Bronchial epithelial cell (primary cell): ENCODE measurements at regions not wholly inside any gene's neighbourhood (a gene's known extent, or its start where the extent isn't known, plus 50 kb on each side); places are given as distances from the start of the nearest gene placed in this dataset.

ENCODE experiments used
- DNase-seq: peaks from one replicate; pipeline ENCODE4 v3.0.0-alpha.2; 2010; ENCODE audit warnings: low read depth
- FAIRE-seq: peaks from 2 replicates; lab custom pipeline; 2011; peaks lifted over from hg19 to GRCh38; lab: Jason Lieb, UNC
- H3K27me3 ChIP-seq: 2 replicates; pipeline ENCODE4 v1.5.1; 2011; ENCODE audit warnings: low read length; ENCODE audit not compliant: control insufficient read depth, insufficient read depth
- H3K36me3 ChIP-seq: 2 replicates; pipeline ENCODE4 v1.5.1; 2011; ENCODE audit warnings: low read length; ENCODE audit not compliant: control insufficient read depth, insufficient read depth
- H3K4me3 ChIP-seq: 2 replicates; pipeline ENCODE4 v1.5.1; 2011; ENCODE audit warnings: mild to moderate bottlenecking, low read depth, low read length, control low read depth
- CTCF ChIP-seq: IDR thresholded peaks from 2 replicates; pipeline ENCODE4 v1.5.1; 2011; ENCODE audit warnings: mild to moderate bottlenecking, moderate library complexity, low read length, control low read depth, inconsistent platforms; ENCODE audit not compliant: insufficient read depth, severe bottlenecking

- FAIRE-seq (peak; percentile 55), DNase-seq (no peak)
- Histone ChIP-seq H3K36me3 (no peaks in the 10 kb centered on the region), H3K4me3 (no peak overlapping the region), H3K27me3 (no peaks in the 10 kb centered on the region)
- no peak for TF ChIP-seq CTCF
Observed at GRCh38 chr20:19024296-19025035, 188.0 kb upstream of the SLC24A3 start.

GRCh38 chr20:19025430-19026120 is 186.9 kb upstream of the SLC24A3 start:
- no peak for DNase-seq
- no peak overlapping the region for H3K4me3 ChIP-seq
- no peak for TF ChIP-seq CTCF
- H3K36me3 ChIP-seq, result no peaks in the 10 kb centered on the region
- no peak for FAIRE-seq
- H3K27me3 ChIP-seq, result no peaks in the 10 kb centered on the region

- DNase-seq (no peak), FAIRE-seq (no peak)
Observed at GRCh38 chr20:19026121-19026878, 186.1 kb upstream of the SLC24A3 start.

GRCh38 chr20:19026901-19027644 is 185.4 kb upstream of the SLC24A3 start:
- no peak for DNase-seq
- no peak for TF ChIP-seq CTCF
- no peaks in the 10 kb centered on the region for H3K27me3 ChIP-seq
- no peaks in the 10 kb centered on the region for H3K36me3 ChIP-seq
- FAIRE-seq, result no peak
- H3K4me3 ChIP-seq, result no peak overlapping the region

More at GRCh38 chr20:19026121-19026878, 186.1 kb upstream of the SLC24A3 start:
- no peak overlapping the region for H3K4me3 ChIP-seq
- H3K36me3 ChIP-seq, result no peaks in the 10 kb centered on the region
- no peaks in the 10 kb centered on the region for H3K27me3 ChIP-seq
- no peak for TF ChIP-seq CTCF

- no peak for DNase-seq
- Histone ChIP-seq H3K36me3 (no peaks in the 10 kb centered on the region), H3K27me3 (no peaks in the 10 kb centered on the region), H3K4me3 (no peak overlapping the region)
- TF ChIP-seq CTCF, result no peak
- no peak for FAIRE-seq
Observed at GRCh38 chr20:19027971-19028370, 184.5 kb upstream of the SLC24A3 start.
